GM23248 (cell line): ENCODE measurements at regions not wholly inside any gene's neighbourhood (a gene's known extent, or its start where the extent isn't known, plus 50 kb on each side); places are given as distances from the start of the nearest gene placed in this dataset.

ENCODE experiments used
- DNase-seq: peaks from one replicate; pipeline ENCODE4 v3.0.0-alpha.2; 2015
- H2AFZ ChIP-seq: fragments of 200-600 bp; sonication (generic); 2 replicates; pipeline ENCODE4 v1.6.1; 2016; ENCODE audit warnings: antibody characterized with exemption
- H3F3A ChIP-seq: fragments of 200-600 bp; sonication (generic); 2 replicates; pipeline ENCODE4 v1.6.1; 2016; ENCODE audit warnings: mild to moderate bottlenecking, antibody characterized with exemption, mixed run types; ENCODE audit not compliant: insufficient read depth
- H3K27ac ChIP-seq: fragments of 200-600 bp; sonication (generic); 2 replicates; pipeline ENCODE4 v1.5.1; 2016; ENCODE audit warnings: mild to moderate bottlenecking
- H3K27me3 ChIP-seq: fragments of 200-600 bp; sonication (generic); replicated peaks from 2 replicates; pipeline ENCODE4 v1.6.1; 2016; ENCODE audit warnings: mild to moderate bottlenecking; ENCODE audit not compliant: insufficient read depth
- H3K36me3 ChIP-seq: fragments of 200-600 bp; sonication (generic); 2 replicates; pipeline ENCODE4 v1.6.1; 2016; ENCODE audit warnings: low read depth, mild to moderate bottlenecking
- H3K4me1 ChIP-seq: fragments of 200-600 bp; sonication (generic); 2 replicates; pipeline ENCODE4 v1.6.1; 2016; ENCODE audit warnings: mild to moderate bottlenecking; ENCODE audit not compliant: insufficient read depth
- H3K4me2 ChIP-seq: fragments of 200-600 bp; sonication (generic); one replicate; pipeline ENCODE4 v1.6.1; 2016; ENCODE audit warnings: mild to moderate bottlenecking; ENCODE audit not compliant: unreplicated experiment
- H3K4me3 ChIP-seq: fragments of 200-600 bp; sonication (generic); 2 replicates; pipeline ENCODE4 v1.5.1; 2016; ENCODE audit warnings: mild to moderate bottlenecking
- H3K79me2 ChIP-seq: fragments of 200-600 bp; sonication (generic); 2 replicates; pipeline ENCODE4 v1.6.1; 2016; ENCODE audit warnings: mild to moderate bottlenecking; ENCODE audit not compliant: insufficient read depth
- H3K9ac ChIP-seq: fragments of 200-600 bp; sonication (generic); 2 replicates; pipeline ENCODE4 v1.6.1; 2016; ENCODE audit warnings: mild to moderate bottlenecking
- H3K9me2 ChIP-seq: fragments of 200-600 bp; sonication (generic); 2 replicates; pipeline ENCODE4 v1.6.1; 2016; ENCODE audit warnings: mixed run types, mild to moderate bottlenecking, moderate library complexity; ENCODE audit not compliant: insufficient read depth
- H3K9me3 ChIP-seq: fragments of 200-600 bp; sonication (generic); one replicate; pipeline ENCODE4 v1.6.1; 2017; ENCODE audit warnings: low read depth
- H4K20me1 ChIP-seq: fragments of 200-600 bp; sonication (generic); 2 replicates; pipeline ENCODE4 v1.6.0; 2016; ENCODE audit not compliant: insufficient read depth
- EZH2 ChIP-seq: fragments of 200-600 bp; sonication (generic); IDR thresholded peaks from 2 replicates; pipeline ENCODE4 v1.6.1; 2018; ENCODE audit warnings: antibody characterized with exemption, mild to moderate bottlenecking; ENCODE audit not compliant: insufficient read depth, poor library complexity, severe bottlenecking
- EZH2phosphoT487 ChIP-seq: fragments of 200-600 bp; sonication (generic); IDR thresholded peaks from 2 replicates; pipeline ENCODE4 v1.6.1; 2018; ENCODE audit warnings: antibody characterized with exemption, moderate library complexity, mild to moderate bottlenecking, low read depth; ENCODE audit not compliant: insufficient read depth
- WGBS, 2 experiments: methylation state at CpG; one replicate each; pipeline ENCODE4 v1.1.6; 2015 to 2017; ENCODE audit warnings: low lambda C conversion rate in 2 of 2, low coverage in 1 of 2; ENCODE audit errors: missing lambda C conversion rate in 2 of 2; 5-methylcytosine and 5-hydroxymethylcytosine counted together
- in situ Hi-C: fragments of 300-500 bp; cut with MboI; formaldehyde crosslinking; loops from 2 replicates; pipeline ENCODE4 v1.15.0; 2020

GRCh38 chr7:130962109-130962508, 228.1 kb upstream of the KLF14 start:
- H3K79me2 ChIP-seq = peaks cover 84% of the 10 kb centered on the region
- peaks cover 71% of the 10 kb centered on the region for H3K4me1 ChIP-seq
- H2AFZ ChIP-seq = no peak overlapping the region
- no peaks in the 10 kb centered on the region for H3K27me3 ChIP-seq
- H3K4me2 ChIP-seq = peak overlapping the region; percentile 99
- H3K4me3 ChIP-seq = peak overlapping the region; percentile 81
- H3K9me3 ChIP-seq = no peaks in the 10 kb centered on the region
- in situ Hi-C loops = no loop called here
- peaks cover 61% of the 10 kb centered on the region for H3F3A ChIP-seq
- H3K36me3 ChIP-seq = peaks cover 13% of the 10 kb centered on the region
- TF ChIP-seq EZH2phosphoT487 = no peak
- no peak for TF ChIP-seq EZH2
- no peaks in the 10 kb centered on the region for H3K9me2 ChIP-seq
- H3K27ac ChIP-seq = peak overlapping the region; percentile 100
- 97% methylated on average over 2 of the region's 2 CpGs for whole genome bisulfite sequencing, 2 experiments
- DNase-seq = no peak
- H3K9ac ChIP-seq = peak overlapping the region; percentile 97
- no peaks in the 10 kb centered on the region for H4K20me1 ChIP-seq

- DNase-seq = no peak
- Histone ChIP-seq H3K9me2 (no peaks in the 10 kb centered on the region), H3K9ac (no peak overlapping the region), H3K79me2 (peaks cover 84% of the 10 kb centered on the region), H2AFZ (no peak overlapping the region), H3K4me2 (no peak overlapping the region), H3K27me3 (no peaks in the 10 kb centered on the region), H3F3A (peaks cover 50% of the 10 kb centered on the region), H3K4me1 (peaks cover 61% of the 10 kb centered on the region), H3K4me3 (no peak overlapping the region), H3K36me3 (peaks cover 8% of the 10 kb centered on the region), H3K9me3 (no peaks in the 10 kb centered on the region), H4K20me1 (no peaks in the 10 kb centered on the region), H3K27ac (no peak overlapping the region)
- TF ChIP-seq EZH2 (no peak), EZH2phosphoT487 (no peak)
- in situ Hi-C loops = no loop called here
- 95 to 97% methylated on average over 5 of the region's 5 CpGs for whole genome bisulfite sequencing, 2 experiments
Observed at GRCh38 chr7:130963339-130963738, 229.3 kb upstream of the KLF14 start.

- in situ Hi-C loops = no loop called here
- H3K27ac ChIP-seq = peak overlapping the region; percentile 48; the same call in 1 of the 2 replicates
- no peak for DNase-seq
Observed at GRCh38 chr7:130965515-130965914, 231.5 kb upstream of the KLF14 start.

GRCh38 chr7:130966246-130967009, 232.4 kb upstream of the KLF14 start:
- peak overlapping the region; percentile 48 for H3K27ac ChIP-seq
- peak; percentile 74 for DNase-seq
- H4K20me1 ChIP-seq = no peaks in the 10 kb centered on the region
- no peak overlapping the region for H3K4me2 ChIP-seq
- H3K9me3 ChIP-seq = no peaks in the 10 kb centered on the region
- peaks cover 6% of the 10 kb centered on the region for H3K36me3 ChIP-seq
- TF ChIP-seq EZH2phosphoT487 = no peak
- TF ChIP-seq EZH2 = no peak
- H3K9ac ChIP-seq = 0 out of 2 replicates have a peak overlapping the region, but pooled peaks have one; percentile 7
- WGBS, 2 experiments = 82 to 83% methylated on average over 5 of the region's 5 CpGs
- in situ Hi-C loops = no loop called here
- H3K79me2 ChIP-seq = peaks cover 100% of the 10 kb centered on the region
- H3K27me3 ChIP-seq = no peaks in the 10 kb centered on the region
- H2AFZ ChIP-seq = no peak overlapping the region
- H3K9me2 ChIP-seq = no peaks in the 10 kb centered on the region
- peaks cover 42% of the 10 kb centered on the region for H3K4me1 ChIP-seq
- no peak overlapping the region for H3K4me3 ChIP-seq
- peaks cover 39% of the 10 kb centered on the region for H3F3A ChIP-seq

More at GRCh38 chr7:130965515-130965914, 231.5 kb upstream of the KLF14 start:
- no peak for TF ChIP-seq EZH2
- TF ChIP-seq EZH2phosphoT487 = no peak
- H4K20me1 ChIP-seq = no peaks in the 10 kb centered on the region
- H3K4me1 ChIP-seq = peaks cover 48% of the 10 kb centered on the region
- H3K9me3 ChIP-seq = no peaks in the 10 kb centered on the region
- peaks cover 41% of the 10 kb centered on the region for H3F3A ChIP-seq
- no peak overlapping the region for H3K9ac ChIP-seq
- H3K4me2 ChIP-seq = no peak overlapping the region
- peaks cover 92% of the 10 kb centered on the region for H3K79me2 ChIP-seq
- no peak overlapping the region for H2AFZ ChIP-seq
- H3K9me2 ChIP-seq = no peaks in the 10 kb centered on the region
- H3K36me3 ChIP-seq = peaks cover 6% of the 10 kb centered on the region
- no peaks in the 10 kb centered on the region for H3K27me3 ChIP-seq
- no peak overlapping the region for H3K4me3 ChIP-seq
